IPS-20b (cell line): ENCODE measurements at regions not wholly inside any gene's neighbourhood (a gene's known extent, or its start where the extent isn't known, plus 50 kb on each side); places are given as distances from the start of the nearest gene placed in this dataset.
"Not testable (repeated sequence)": the region's sequence is repeated elsewhere in the genome, so short reads cannot be mapped to it uniquely, and the experiment has no call there.

Experiments
- H3K27ac ChIP-seq: one replicate; pipeline ENCODE4 v1.5.1; 2013; ENCODE audit warnings: low read length
- H3K27me3 ChIP-seq: 2 replicates; pipeline ENCODE4 v1.6.1; 2013; ENCODE audit warnings: mild to moderate bottlenecking, low read length, inconsistent platforms; ENCODE audit not compliant: insufficient read depth
- H3K36me3 ChIP-seq: 2 replicates; pipeline ENCODE4 v1.6.1; 2013; ENCODE audit warnings: low read depth, mild to moderate bottlenecking, inconsistent platforms, low read length, moderate library complexity; ENCODE audit not compliant: insufficient read depth
- H3K4me1 ChIP-seq: 2 replicates; pipeline ENCODE4 v1.6.1; 2013; ENCODE audit warnings: mild to moderate bottlenecking, control low read depth, inconsistent platforms, low read length, moderate library complexity; ENCODE audit not compliant: insufficient read depth
- H3K4me3 ChIP-seq: 2 replicates; pipeline ENCODE4 v1.5.1; 2013; ENCODE audit warnings: mild to moderate bottlenecking, low read length, inconsistent platforms
- H3K9ac ChIP-seq: 2 replicates; pipeline ENCODE4 v1.6.1; 2013; ENCODE audit warnings: low read depth, mild to moderate bottlenecking, inconsistent platforms, low read length, moderate library complexity
- H3K9me3 ChIP-seq: 2 replicates; pipeline ENCODE4 v1.6.1; 2013; ENCODE audit warnings: mild to moderate bottlenecking, low read depth, low read length, inconsistent platforms; ENCODE audit not compliant: insufficient read depth

- Histone ChIP-seq H3K36me3 (no peaks in the 10 kb centered on the region), H3K9ac (no peak overlapping the region), H3K27me3 (no peaks in the 10 kb centered on the region), H3K4me3 (no peak overlapping the region), H3K27ac (no peak overlapping the region), H3K9me3 (no peaks in the 10 kb centered on the region), H3K4me1 (no peaks in the 10 kb centered on the region)
These were observed 324.6 kb upstream of the RND3 start for GRCh38 chr2:150812066-150812465.

- Histone ChIP-seq H3K9me3 (no peaks in the 10 kb centered on the region), H3K4me1 (no peaks in the 10 kb centered on the region), H3K27me3 (no peaks in the 10 kb centered on the region), H3K4me3 (no peak overlapping the region), H3K36me3 (no peaks in the 10 kb centered on the region), H3K9ac (no peak overlapping the region), H3K27ac (no peak overlapping the region)
These were observed 323.9 kb upstream of the RND3 start for GRCh38 chr2:150811259-150811855.

GRCh38 chr2:150809103-150809502, 321.6 kb upstream of the RND3 start:
- H3K4me1 ChIP-seq, result no peaks in the 10 kb centered on the region
- no peaks in the 10 kb centered on the region for H3K9me3 ChIP-seq
- H3K9ac ChIP-seq, result no peak overlapping the region
- H3K27ac ChIP-seq, result no peak overlapping the region
- H3K36me3 ChIP-seq, result no peaks in the 10 kb centered on the region
- no peaks in the 10 kb centered on the region for H3K27me3 ChIP-seq
- no peak overlapping the region for H3K4me3 ChIP-seq

- Histone ChIP-seq H3K9me3 (no peaks in the 10 kb centered on the region), H3K4me1 (no peaks in the 10 kb centered on the region), H3K27ac (no peak overlapping the region), H3K27me3 (no peaks in the 10 kb centered on the region), H3K9ac (no peak overlapping the region), H3K36me3 (no peaks in the 10 kb centered on the region), H3K4me3 (no peak overlapping the region)
These were observed 318.9 kb upstream of the RND3 start for GRCh38 chr2:150806336-150806735.

- H3K27ac ChIP-seq, result no peak overlapping the region
- H3K9ac ChIP-seq, result no peak overlapping the region
- no peaks in the 10 kb centered on the region for H3K27me3 ChIP-seq
- H3K4me1 ChIP-seq, result no peaks in the 10 kb centered on the region
- H3K36me3 ChIP-seq, result no peaks in the 10 kb centered on the region
- H3K4me3 ChIP-seq, result no peak overlapping the region
- no peaks in the 10 kb centered on the region for H3K9me3 ChIP-seq
These were observed 316.4 kb upstream of the RND3 start for GRCh38 chr2:150803689-150804398.

GRCh38 chr2:150802635-150803034, 315.2 kb upstream of the RND3 start:
- H3K4me3 ChIP-seq, result no peak overlapping the region
- H3K9ac ChIP-seq, result no peak overlapping the region
- no peaks in the 10 kb centered on the region for H3K4me1 ChIP-seq
- no peaks in the 10 kb centered on the region for H3K27me3 ChIP-seq
- H3K27ac ChIP-seq, result no peak overlapping the region
- H3K9me3 ChIP-seq, result no peaks in the 10 kb centered on the region
- no peaks in the 10 kb centered on the region for H3K36me3 ChIP-seq

GRCh38 chr2:150796236-150796635, 308.8 kb upstream of the RND3 start:
- not testable (repeated sequence) for H3K27ac ChIP-seq, H3K36me3 ChIP-seq, H3K4me1 ChIP-seq, H3K27me3 ChIP-seq, H3K4me3 ChIP-seq, H3K9me3 ChIP-seq, H3K9ac ChIP-seq

- peaks cover 12% of the 10 kb centered on the region; the same call in 1 of the 2 replicates for H3K9me3 ChIP-seq
- no peak overlapping the region for H3K4me3 ChIP-seq
- no peaks in the 10 kb centered on the region for H3K36me3 ChIP-seq
- no peaks in the 10 kb centered on the region for H3K27me3 ChIP-seq
- H3K4me1 ChIP-seq, result no peaks in the 10 kb centered on the region
- no peak overlapping the region for H3K9ac ChIP-seq
- H3K27ac ChIP-seq, result no peak overlapping the region
These were observed 305.4 kb upstream of the RND3 start for GRCh38 chr2:150792780-150793300.

GRCh38 chr2:150791567-150791966, 304.1 kb upstream of the RND3 start:
- no peak overlapping the region for H3K9ac ChIP-seq
- peaks cover 12% of the 10 kb centered on the region; the same call in 1 of the 2 replicates for H3K9me3 ChIP-seq
- no peak overlapping the region for H3K27ac ChIP-seq
- H3K4me1 ChIP-seq, result no peaks in the 10 kb centered on the region
- H3K4me3 ChIP-seq, result no peak overlapping the region
- no peaks in the 10 kb centered on the region for H3K27me3 ChIP-seq
- H3K36me3 ChIP-seq, result no peaks in the 10 kb centered on the region

GRCh38 chr2:150789376-150789905, 302.0 kb upstream of the RND3 start:
- no peaks in the 10 kb centered on the region for H3K27me3 ChIP-seq
- no peaks in the 10 kb centered on the region for H3K4me1 ChIP-seq
- H3K27ac ChIP-seq, result no peak overlapping the region
- no peak overlapping the region for H3K4me3 ChIP-seq
- H3K36me3 ChIP-seq, result no peaks in the 10 kb centered on the region
- peaks cover 12% of the 10 kb centered on the region; the same call in 1 of the 2 replicates for H3K9me3 ChIP-seq
- H3K9ac ChIP-seq, result no peak overlapping the region

GRCh38 chr2:150788426-150789140, 301.1 kb upstream of the RND3 start:
- H3K4me3 ChIP-seq, result no peak overlapping the region
- no peaks in the 10 kb centered on the region for H3K36me3 ChIP-seq
- H3K27me3 ChIP-seq, result no peaks in the 10 kb centered on the region
- no peaks in the 10 kb centered on the region for H3K4me1 ChIP-seq
- no peak overlapping the region for H3K9ac ChIP-seq
- H3K27ac ChIP-seq, result no peak overlapping the region
- H3K9me3 ChIP-seq, result peaks cover 12% of the 10 kb centered on the region; the same call in 1 of the 2 replicates
